ENCODE measurements at regions not wholly inside any gene's neighbourhood (a gene's known extent, or its start where the extent isn't known, plus 50 kb on each side); places are given as distances from the start of the nearest gene placed in this dataset.

- TF ChIP-seq, protein P1, sequence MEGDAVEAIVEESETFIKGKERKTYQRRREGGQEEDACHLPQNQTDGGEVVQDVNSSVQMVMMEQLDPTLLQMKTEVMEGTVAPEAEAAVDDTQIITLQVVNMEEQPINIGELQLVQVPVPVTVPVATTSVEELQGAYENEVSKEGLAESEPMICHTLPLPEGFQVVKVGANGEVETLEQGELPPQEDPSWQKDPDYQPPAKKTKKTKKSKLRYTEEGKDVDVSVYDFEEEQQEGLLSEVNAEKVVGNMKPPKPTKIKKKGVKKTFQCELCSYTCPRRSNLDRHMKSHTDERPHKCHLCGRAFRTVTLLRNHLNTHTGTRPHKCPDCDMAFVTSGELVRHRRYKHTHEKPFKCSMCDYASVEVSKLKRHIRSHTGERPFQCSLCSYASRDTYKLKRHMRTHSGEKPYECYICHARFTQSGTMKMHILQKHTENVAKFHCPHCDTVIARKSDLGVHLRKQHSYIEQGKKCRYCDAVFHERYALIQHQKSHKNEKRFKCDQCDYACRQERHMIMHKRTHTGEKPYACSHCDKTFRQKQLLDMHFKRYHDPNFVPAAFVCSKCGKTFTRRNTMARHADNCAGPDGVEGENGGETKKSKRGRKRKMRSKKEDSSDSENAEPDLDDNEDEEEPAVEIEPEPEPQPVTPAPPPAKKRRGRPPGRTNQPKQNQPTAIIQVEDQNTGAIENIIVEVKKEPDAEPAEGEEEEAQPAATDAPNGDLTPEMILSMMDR (IDR thresholded peaks at IDR 0.05; ENCODE audit: control insufficient read depth, extremely low read depth, insufficient read depth), result no peak
- DNase-seq (ENCODE audit: low read depth), result no peak
- H3K4me3 ChIP-seq (ENCODE audit: low read depth, low read length), result no peak overlapping the region
These were observed 1521.4 kb downstream of the BRD1 start for GRCh38 chr22:48306284-48306683.

DNA sequence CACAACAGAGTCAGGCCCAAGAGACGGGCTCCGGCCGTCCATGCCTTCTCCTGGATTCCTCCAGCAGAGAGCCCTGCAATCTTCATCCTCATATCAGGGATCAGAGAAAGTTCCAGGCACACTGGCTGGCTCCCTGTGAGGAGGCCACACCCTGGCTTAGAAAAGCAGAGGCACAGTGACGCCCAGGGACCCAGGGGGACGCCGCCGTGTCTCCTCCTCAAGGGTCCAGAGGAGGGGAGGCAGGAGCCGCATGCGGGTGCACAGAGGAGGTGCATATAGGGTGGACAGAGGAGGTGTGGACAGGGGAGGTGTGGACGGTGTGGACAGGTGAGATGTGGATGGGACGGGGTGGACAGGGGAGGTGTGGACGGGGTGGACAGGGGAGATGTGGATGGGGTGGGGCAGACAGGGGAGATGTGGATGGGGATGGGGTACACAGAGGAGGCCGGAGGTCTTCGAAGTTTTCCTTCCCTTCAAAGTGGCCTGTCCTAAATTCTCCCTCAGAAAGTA lies 1521.9 kb downstream of the BRD1 start:
- TF ChIP-seq, protein P1 (IDR thresholded peaks at IDR 0.05; ENCODE audit: control insufficient read depth, extremely low read depth, insufficient read depth), result no peak
- no peak overlapping the region for H3K4me3 ChIP-seq (ENCODE audit: low read depth, low read length)

GRCh38 chr22:48303369-48303725 lies 1524.3 kb downstream of the BRD1 start:
- no peak for DNase-seq (ENCODE audit: low read depth)
- TF ChIP-seq, protein P1 (IDR thresholded peaks at IDR 0.05; ENCODE audit: control insufficient read depth, extremely low read depth, insufficient read depth), result no peak
- no peak overlapping the region for H3K4me3 ChIP-seq (ENCODE audit: low read depth, low read length)

More for the DNA sequence above, 1521.9 kb downstream of the BRD1 start:
- no peak for DNase-seq (ENCODE audit: low read depth)

DNA sequence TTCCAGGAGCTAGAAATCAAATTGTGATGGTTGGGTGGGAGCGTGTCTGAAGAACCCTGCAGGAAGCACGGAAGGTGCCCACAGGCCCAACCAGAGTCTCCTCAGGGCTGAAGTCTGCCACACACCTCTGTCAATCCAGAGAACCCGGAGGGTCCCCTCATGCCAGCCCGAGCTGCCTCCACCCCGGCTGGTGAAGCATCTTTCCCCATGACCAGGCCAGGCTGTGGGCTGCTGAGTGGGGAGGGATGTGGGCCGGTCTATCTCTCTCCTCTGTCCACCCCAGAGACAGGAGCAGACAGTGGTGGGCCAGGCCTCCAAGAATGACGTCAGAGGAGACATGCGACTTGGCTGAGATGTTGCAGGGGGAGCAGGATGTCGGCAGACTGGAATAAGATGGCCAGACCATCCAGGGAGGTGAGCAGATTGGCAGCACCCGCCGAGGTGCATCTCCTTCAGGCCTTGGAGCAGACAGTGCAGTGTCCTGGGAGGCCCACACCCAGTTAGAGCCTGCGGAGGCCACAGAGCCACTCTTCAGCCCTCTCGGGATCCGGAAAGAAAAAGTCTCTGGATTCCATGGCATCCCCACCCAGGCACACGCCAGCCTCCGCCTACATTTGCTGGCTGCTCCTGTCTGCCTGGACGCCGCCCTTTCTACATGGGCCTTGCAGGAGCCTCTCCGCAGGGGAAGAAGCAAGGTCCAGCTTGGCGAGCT lies 1524.9 kb downstream of the BRD1 start:
- DNase-seq (ENCODE audit: low read depth), result no peak
- TF ChIP-seq, protein P1 (IDR thresholded peaks at IDR 0.05; ENCODE audit: control insufficient read depth, extremely low read depth, insufficient read depth), result no peak
- no peak overlapping the region for H3K4me3 ChIP-seq (ENCODE audit: low read depth, low read length)

DNA sequence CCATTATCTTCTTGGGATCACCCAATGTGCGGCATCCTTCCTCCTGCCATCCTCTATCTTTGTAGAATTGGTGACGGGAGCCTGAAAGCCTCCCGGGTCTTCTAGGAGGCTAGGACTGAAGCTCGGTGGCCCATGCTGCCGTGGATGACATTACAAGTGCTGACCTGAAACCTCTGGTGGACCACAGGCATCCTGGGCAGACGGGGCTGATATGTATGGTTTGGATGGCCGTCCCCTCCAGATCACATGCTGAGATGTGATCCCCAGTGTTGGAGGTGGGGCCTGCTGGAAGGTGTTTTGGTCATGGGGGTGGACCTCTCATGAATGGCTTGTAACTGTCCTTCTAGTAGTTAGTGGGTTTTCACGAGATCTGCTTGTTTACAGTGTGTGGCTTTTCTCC lies 1525.8 kb downstream of the BRD1 start:
- no peak overlapping the region for H3K4me3 ChIP-seq (ENCODE audit: low read depth, low read length)
- no peak for DNase-seq (ENCODE audit: low read depth)
- TF ChIP-seq, protein P1 (IDR thresholded peaks at IDR 0.05; ENCODE audit: control insufficient read depth, extremely low read depth, insufficient read depth), result no peak

GRCh38 chr22:48301421-48301820 lies 1526.3 kb downstream of the BRD1 start:
- TF ChIP-seq, protein P1 (IDR thresholded peaks at IDR 0.05; ENCODE audit: control insufficient read depth, extremely low read depth, insufficient read depth), result no peak
- DNase-seq (ENCODE audit: low read depth), result no peak

GRCh38 chr22:48300877-48301276 lies 1526.8 kb downstream of the BRD1 start:
- H3K4me3 ChIP-seq (ENCODE audit: low read depth, low read length), result no peak overlapping the region
- no peak for DNase-seq (ENCODE audit: low read depth)
- TF ChIP-seq, protein P1 (IDR thresholded peaks at IDR 0.05; ENCODE audit: control insufficient read depth, extremely low read depth, insufficient read depth), result no peak

More at GRCh38 chr22:48301421-48301820, 1526.3 kb downstream of the BRD1 start:
- no peak overlapping the region for H3K4me3 ChIP-seq (ENCODE audit: low read depth, low read length)
